ENCODE measurements at regions not wholly inside any gene's neighbourhood (a gene's known extent, or its start where the extent isn't known, plus 50 kb on each side); places are given as distances from the start of the nearest gene placed in this dataset.

GRCh38 chr12:82635263-82635662 lies 51.4 kb upstream of the TMTC2 start (continued):
- TF ChIP-seq CTCF (conservative IDR thresholded peaks at IDR 0.05; ENCODE audit: low read depth in 2 of 2) = no peak
- TF ChIP-seq ZNF331 (CRISPR knock-in tag; IDR thresholded peaks at IDR 0.05; ENCODE audit: low read depth) = no peak
